ENCODE measurements at regions not wholly inside any gene's neighbourhood (a gene's known extent, or its start where the extent isn't known, plus 50 kb on each side); places are given as distances from the start of the nearest gene placed in this dataset.

DNA sequence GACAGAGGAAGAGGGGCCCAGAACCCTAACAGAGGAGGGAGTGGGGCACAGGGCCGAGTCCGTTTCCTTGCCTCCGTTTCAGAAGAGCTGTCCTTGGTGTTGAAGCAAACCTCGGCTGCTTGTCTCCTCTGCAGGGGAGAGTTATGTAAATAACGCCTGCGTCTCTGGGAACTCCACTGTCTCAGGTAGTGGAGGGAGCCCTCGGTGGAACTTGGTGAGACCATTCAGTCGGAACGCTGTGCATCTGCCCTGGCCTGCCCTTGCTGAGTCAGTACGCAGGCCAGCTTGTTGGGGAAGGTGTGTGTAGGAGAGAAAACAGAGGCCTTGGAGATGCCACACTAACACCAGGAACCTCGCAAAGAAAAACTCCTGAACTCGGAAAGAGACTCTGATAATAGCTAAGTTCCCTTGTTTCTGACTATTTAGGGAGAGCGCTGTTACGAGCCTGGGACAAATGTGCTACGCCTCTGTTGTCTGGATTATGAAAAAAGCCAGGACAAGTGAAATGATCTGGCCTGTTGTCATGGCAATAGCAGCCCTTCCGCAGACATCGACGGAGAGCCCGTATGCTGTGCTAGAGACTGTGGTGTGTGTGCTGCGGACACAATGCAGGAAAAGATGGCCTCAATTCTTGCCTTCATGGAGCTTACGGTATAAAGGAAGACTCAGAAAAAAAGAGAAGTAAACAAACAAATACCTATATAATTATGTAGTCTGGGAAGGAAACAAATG, 94.6 kb upstream of the AKT3 start:
- no peak for DNase-seq (ENCODE audit: low spot score)

DNA sequence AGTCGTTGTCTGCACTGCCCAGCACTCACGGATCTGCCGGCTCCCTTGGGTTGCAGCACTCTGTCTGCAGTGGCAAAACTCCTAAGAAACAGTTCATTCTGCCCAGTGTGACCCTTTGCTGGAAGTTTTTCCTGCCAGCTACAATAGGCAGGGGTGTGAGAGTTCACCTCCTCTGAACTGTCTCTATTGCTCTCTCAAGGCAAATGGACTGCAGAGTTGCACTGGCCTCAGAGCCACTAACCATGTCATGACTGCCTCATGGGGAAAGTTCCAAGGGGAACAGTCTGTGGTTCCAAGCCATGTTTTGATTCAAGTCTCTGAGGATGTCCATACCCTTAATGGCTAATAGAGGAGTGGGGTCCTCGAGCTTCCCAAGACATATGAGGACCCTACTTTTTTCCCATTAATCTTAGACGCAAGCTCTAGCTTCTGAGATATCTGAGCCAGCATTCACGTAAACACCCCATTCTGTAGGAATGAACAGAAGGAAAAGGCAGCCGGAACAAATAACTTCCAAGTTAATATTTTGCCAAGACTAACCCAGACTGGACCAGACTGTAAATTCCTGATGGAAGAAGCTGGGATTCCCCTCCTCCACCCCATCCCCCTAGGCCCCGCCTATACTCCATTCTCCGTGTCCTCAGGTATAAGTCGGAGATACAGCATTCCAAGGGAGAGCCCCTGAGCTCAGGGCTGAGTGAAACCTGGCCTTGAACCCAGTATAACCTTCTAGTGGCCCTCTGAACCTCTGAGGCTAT, 93.8 kb upstream of the AKT3 start:
- no peak for DNase-seq (ENCODE audit: low spot score)

DNA sequence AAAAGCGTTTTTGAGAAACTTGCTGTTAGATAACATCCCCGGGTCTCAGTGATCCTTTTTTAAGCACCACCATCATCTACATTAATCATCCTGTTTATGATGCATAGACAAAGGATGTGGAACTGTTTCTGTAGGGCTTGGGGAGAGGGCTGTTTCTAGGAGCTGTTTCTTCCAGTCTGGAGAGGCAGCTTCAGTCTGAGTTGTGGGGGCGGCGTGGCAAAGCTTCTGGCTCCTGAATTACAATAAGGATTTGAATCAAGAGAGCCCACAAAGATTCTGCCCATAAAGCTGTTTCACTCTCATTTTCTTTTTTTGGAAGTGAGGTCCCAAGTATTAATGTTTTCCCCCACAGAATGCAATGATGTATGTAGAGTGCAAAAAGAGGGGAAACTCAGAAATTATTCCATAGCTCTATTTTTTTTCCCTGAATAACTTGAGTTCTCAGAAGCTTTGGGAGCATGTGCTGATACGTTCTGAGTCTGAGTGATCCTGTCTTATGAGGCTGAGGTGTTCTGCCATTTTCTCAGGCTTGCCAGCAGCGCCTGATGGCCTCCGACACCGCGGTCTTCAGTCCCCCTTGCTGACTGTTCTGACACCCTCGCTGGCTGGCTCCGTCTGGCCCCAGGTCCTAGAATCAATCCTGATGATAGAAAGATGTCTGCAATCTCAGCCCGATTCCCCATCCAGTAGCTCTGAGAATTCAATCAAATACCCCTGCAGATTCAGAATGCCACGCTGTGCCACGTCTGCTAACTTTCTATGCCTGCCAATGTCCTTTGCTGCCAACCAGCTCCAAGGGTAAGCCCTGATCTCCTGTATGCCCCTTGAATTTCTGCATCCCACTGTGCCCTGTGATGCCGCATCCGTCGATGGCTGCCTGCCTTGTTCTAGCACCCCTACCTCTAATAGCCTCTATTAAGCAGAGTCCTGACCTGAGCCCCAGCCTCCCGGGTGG, 92.4 kb upstream of the AKT3 start:
- peak; percentile 26 for DNase-seq (ENCODE audit: low spot score)

DNA sequence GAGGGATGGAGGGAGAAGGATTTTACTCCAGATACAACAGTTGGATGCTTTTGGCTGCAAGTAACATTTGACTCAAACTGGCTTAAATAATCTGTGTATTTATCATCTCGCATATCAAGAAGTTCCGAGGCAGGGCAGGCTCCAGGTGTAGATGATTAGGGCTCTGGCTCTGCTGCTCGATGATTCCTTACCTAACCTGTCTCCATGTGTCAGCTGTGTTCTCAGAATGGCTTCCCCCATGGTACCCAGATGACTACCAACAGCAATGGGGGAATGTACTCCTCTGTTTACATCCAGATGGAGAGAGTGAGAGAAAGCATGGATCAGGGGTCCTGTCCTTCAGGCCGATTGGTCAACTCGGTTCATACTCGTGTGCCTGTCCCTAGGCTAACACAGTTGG, 90.4 kb upstream of the AKT3 start:
- no peak for DNase-seq (ENCODE audit: low spot score)

DNA sequence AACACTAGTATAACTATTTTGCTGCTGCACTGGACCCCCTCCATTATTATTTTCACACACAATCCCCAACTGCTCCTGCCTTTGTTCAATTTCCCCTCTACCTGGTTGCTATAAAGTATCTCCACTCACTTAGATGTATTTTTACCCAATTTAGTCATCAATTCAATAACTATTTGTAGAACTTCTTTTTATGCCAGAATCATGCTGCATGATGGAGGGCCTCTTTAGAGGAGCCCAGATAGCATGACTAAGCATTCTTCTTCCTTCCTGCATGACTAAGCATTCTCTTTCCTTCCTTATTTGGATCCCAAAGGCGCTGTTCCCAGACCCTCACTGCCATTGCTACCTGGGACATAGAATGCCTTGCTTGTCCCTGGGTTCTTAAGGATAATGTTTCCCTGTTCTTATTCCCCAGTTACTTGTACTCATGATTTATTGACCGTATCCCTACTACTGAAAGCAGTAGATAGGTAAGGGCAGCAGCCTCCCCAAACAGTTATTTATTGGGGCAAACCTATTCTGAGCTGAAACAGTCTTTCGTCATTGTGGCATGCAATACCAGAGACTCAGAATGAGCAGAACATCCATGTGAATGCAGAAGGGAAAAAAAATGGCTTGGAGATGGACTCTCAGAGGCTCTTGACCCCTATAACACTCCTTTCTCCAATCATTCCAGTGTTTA, 89.3 kb upstream of the AKT3 start:
- DNase-seq (ENCODE audit: low spot score): no peak

DNA sequence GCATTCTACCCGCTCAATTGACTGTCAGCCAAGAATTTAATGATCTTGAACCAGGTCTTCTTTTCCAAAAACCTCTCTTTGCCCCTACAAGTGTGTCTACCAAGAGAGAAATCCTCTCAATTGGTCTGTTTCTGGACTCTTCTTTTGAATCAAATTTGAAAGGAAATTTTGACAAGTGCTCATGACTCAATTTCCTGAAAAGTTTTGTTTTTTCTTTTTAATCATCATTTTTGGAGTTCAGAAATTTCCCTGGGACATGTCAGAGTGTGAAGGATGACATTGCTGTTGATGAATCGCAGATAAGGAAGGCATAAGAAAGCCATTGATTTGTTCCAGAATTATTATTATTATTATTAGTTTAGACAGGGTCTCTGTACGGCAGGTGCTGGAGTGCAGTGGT, 88.2 kb upstream of the AKT3 start:
- DNase-seq (ENCODE audit: low spot score): no peak

DNA sequence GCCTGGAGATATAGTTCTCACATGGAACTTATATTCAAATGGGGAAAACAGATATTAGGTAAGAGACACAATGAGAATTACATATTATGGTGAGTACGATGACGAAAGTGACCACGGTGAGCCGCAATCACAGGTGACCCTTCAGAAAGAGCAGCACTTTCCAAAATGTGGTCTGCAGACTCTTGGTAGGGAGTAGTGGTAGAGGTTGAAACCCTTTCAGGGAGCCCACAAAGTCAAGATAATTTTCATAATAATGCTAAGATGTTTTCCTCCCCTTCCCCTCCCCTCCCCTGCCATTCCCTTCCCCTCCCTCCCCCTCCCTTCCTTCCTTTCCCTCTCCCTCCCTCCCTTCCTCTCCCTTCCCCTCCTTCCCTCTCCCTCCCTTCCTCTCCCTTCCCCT, 83.5 kb upstream of the AKT3 start:
- no peak for DNase-seq (ENCODE audit: low spot score)

DNA sequence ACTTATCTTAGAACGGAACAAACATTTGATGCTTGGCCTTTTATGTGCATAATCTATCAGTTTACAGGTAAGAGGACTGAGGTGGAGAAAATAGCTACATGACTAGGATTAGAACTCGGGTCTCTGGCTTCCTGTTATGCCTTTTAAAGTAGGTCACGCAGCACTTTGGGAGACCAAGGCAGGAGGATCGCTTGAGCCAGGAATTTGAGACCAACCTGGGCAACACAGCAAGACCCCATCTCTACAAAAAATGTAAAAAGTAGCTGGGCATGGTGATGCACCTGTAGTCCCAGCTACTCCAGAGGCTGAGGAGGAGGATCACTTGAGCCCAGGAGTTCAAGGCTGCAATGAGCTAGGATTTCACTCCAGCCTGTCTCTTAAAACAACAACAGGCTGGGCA, 81.9 kb upstream of the AKT3 start:
- no peak for DNase-seq (ENCODE audit: low spot score)

DNA sequence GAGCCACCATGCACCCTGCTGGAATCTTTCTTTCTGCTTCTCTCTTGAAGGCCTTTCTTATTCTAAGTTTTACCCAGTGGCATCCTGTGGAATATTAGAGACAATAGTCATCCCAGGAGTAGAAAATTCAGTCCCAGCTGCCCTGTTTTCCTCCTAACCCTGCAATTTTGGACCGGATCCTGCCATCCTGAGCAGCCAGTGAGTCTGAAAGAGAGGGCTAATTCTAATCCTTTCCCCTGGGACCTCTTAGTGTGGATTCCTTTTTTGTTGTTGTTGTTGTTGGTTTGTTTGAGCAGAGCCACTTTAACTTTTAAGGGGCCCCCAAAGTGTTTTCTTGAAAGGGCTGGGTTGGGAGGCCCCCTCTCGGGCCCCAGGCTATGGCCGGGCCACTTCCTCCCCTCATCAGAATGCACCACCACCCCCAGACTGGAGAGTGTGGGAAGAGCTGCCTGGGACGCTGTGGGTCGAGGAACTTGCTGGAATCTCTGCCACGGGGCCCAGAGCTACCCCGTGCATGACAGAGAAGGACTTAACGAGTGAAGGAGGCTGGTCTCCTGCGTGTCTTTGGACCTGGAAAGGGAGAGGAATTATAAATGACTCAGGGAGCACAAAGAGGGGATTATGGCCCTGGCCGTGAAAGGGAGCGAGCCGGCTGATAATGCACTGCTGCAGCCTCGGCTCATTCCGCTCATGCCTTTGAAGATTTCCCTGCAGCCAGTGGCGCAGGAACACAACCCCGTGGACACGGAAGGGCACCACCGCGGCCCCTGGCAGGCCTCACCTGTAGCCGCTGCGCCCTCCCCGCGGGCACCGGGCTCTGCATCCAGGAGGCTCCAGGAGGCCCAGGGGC, 81.0 kb upstream of the AKT3 start:
- DNase-seq (ENCODE audit: low spot score): no peak

DNA sequence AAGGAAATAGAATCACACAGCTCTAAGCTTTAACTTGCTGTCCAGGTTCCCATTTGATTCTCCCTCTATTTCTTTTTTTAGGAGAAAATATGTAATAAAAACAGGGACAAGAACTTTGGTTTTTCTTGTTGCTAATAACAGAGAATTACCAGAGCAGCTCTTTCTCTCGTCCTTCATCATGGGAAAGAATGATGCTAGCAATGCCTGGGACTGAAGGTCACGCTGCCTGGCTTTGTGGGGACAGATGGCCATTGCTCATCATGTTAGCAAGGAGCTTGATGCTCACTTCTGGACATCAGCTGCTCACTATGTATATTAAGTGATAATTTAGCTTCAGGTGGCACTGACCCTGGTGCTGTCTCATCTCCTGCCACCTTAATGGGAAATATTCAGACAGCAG, 77.3 kb upstream of the AKT3 start:
- no peak for DNase-seq (ENCODE audit: low spot score)

DNA sequence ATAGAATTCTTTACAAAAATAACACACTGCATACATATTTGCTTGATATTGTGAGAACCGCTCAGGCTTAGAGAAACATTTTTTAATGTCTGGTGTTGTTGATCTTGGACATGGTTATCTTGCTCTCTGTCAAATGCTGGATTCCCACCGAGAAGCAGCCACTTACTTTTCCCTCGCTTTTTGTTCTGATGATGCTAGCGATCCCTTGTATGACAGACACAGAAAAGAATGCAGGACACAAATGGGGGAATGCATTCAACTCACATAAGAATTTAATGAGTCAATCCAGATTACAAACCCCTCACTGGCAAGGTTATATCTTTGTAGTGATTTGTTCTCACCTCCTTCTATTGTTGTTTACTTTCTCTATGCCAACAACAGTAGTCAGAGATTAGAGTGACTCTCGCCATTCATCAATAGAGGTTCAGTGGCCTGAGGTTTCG, 76.8 kb upstream of the AKT3 start:
- DNase-seq (ENCODE audit: low spot score): no peak

DNA sequence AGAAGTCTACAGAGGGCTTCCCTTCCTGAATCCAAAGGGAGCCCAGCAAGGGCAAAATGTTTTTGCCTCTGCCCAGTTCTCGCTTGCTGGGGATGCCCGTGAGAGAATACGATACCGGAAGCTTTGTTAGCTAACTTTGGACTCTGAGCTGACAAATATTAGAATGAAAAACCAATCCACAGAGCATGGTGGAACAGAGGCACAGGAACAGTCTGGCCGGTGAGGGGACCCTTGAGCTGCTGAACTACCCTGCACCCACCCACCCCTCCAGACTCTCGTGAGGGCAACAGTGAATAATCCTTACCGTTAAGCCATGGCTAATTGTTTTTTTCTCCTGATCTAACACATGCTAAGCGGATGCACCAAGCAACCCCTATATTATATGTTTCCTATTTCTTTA, 76.3 kb upstream of the AKT3 start:
- no peak for DNase-seq (ENCODE audit: low spot score)

DNA sequence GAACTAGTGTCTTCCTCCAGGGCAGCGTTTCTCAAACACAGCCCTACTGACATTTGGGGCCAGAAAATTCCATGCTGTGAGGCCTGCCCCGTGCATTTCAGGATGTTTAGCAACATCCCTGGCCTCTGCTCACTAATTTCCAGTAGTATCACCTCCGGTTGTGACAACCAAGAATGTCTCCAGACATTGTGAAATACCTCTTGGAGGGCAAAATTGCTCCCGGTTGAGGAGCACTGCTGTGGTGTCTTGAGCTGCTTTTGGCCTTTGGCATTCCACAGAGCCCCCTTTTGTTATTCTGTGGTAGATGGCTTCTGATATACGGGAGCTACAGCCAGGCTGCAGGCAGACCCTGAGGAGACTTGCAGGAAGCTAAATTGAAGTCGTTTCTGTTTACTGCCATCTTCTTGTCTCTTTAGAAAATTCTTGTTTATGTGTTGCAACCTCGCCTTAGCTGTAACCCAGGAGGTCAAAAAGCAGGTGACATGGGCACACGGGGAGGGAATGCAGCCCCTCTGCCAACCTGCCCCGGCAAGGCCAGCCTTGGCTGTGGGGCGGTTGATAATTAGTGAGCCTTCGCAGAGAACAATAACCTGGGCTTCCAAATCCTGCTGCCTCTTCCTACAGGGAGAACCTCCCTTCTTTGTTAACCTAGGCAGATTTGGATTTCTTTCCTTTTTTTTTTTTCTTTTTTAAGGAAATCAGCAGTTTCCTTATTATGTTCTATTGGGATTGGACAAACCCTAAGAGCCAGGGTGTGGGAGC, 74.7 kb upstream of the AKT3 start:
- no peak for DNase-seq (ENCODE audit: low spot score)

DNA sequence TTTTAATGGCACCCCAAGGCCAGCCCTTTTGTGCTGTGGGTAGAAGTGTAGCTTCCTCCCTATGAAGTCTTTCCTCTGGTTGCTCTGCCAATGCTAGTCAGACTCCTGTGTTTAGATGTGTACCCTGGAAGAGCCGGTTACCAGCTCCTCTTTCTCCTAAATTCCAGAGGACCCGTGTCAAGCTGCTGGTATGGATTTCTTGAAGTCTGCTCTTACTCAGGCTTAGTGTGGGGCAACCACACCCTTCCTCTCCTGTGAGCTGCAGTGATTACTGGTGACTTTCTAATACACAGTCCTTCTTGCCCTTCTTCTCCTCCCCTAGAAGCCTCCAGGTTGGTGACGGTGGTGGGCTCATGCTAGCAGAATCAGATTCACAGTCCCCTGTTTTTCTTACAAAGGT, 74.1 kb upstream of the AKT3 start:
- no peak for DNase-seq (ENCODE audit: low spot score)

DNA sequence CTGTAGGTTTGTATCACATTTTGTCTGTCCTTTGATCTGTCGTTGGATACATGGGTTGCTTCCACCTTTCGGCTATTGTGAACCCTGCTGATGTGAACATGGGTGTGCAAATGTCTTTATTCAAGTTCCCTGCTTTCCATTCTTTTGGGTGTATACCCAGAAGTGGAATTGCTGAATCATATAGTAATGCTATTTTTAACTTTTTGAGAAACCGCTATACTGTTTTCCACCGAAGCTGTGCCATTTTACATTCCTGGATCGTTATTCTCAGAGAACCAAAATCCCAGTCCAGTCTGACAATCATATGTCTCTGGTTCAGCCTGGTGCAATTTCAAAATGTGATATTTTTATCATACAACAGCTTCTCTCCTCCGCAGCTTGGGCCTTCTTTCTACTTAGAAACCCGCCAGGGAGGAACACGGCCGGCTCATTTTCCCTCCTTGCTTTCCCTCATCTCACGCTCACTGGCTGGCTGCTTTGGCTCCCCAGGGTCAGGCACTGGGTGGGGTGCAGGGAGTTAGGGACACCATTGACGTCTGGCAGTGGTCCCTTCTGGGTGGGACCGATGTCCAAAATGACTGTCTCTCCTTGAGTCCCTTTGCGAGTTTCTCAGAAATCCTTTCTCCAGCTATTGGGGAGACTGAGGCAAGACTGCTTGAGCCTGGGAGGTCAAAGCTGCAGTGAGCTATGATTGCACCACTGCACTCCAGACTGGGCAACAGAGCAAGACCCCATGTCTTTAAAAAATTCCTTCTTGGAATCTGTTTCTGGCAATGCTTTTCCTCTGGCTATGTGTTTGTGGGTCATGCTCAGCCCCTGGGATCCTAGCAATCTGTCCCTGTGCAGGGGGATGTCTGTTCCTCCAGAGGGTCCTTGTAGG, 73.5 kb upstream of the AKT3 start:
- DNase-seq (ENCODE audit: low spot score): no peak

DNA sequence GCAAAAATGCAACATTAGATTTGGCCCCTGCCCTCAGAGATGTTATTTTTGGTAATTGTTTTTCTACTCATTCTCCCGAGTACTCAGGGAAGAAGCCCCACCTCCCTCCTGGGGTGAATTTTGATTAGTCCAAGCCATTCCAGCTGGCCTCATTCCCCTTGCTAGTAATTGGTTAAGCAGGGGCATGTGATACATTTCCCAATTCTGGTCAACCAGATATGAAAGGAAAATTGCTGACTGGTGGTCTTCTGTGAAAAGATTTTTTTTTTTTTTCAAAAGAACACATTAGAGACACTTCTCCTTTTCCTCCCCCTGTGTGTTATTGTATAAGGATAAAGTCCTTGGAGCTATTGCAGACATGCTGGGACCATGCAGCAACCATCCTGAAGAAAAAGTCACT, 71.1 kb upstream of the AKT3 start:
- no peak for DNase-seq (ENCODE audit: low spot score)

DNA sequence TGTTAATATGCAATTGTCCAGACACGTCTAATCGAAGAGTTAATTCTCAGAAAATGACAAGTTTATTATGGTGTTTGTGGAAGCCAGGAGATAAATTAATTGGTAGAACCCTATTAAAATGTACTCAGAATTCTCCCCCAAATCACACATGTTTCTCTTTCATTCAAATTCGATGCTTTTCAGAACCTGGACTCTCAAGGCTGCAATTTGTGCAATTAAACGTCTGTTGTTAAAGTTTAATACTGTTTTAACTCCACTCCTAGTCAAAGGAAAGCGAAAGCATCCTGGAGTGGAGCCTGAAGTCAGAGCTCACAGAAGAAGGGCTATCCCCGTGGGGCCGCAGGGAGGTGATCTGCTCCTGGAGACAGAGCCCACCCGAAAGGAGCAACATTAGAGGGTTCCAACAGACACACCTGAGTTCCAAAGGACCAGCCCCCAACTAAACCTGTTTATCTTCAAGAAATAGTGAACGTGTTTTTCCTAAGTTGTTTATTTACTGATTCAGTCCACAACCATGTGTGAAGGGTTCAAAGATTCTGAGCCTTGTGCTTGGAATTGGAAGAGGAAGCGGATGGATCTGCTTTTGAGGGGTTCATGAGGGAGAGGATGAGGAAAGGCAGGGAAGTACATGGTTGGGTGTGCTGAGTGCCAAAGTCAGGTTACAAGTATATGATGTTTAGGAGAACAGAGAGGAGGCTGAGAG, 68.0 kb upstream of the AKT3 start:
- DNase-seq (ENCODE audit: low spot score): no peak

DNA sequence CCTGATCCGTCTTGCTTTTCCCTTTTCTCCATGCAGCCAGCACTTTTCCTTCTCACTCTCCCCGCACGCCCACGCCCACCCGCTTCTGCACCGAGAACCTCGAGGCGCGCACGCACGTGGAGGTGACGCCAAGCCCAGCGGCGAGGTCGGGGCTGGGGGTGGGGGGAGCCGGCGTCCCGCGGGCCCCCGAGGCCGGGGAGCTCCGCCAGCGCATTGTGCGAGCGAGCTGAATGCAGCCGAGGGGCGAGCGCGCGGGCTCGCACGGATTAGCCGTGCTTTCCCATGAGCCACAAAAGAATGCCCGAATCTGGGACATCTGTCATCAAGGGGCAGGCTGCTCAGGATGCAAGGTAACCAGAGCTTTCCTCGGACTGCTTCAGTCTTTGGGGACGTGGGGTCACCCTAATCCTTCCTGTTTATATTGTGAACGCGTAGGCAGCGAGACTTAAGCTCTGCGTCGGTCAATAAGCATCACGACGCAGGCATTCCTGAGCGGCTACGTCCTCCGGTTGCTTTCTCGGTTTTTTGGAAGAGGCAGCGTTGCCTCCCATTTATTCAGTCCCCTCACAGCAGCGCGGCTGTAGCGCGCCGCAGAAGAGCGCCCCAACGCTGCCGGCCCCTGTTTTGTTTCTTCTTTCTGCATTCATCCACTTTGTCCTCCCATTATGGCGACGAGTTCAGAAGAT, 67.3 kb upstream of the AKT3 start:
- peak; percentile 45 for DNase-seq (ENCODE audit: low spot score)
